HepG2 (cell line): ENCODE measurements at regions not wholly inside any gene's neighbourhood (a gene's known extent, or its start where the extent isn't known, plus 50 kb on each side); places are given as distances from the start of the nearest gene placed in this dataset.

Experiments
- ATAC-seq: fragments of 200-7000 bp; cut with Tn5 transposase; 3 replicates; pipeline ENCODE4 v1.9.1; 2020; ENCODE audit warnings: mild to moderate bottlenecking, moderate library complexity
- BruUV-seq: library from RNA; stranded (reverse); fragments of 400-500 nt; replicated peaks from 2 replicates; lab custom pipeline; 2021; lab: Mats Ljungman, UMichigan
- CTCF ChIA-PET: fragments of 300-600 bp; formaldehyde crosslinking; extraction: SDS; loops from one replicate; lab custom pipeline; 2021; ENCODE audit warnings: low total read pairs, inconsistent platforms, low intra/inter-chr PET ratio; lab: Yijun Ruan, JAX
- POLR2A ChIA-PET: fragments of 350-600 bp; sonication (Branson Sonifier 250); formaldehyde crosslinking; loops from one replicate; lab custom pipeline; 2020; ENCODE audit warnings: antibody characterized with exemption, inconsistent platforms; lab: Yijun Ruan, JAX
- DNase-seq: peaks from one replicate; pipeline ENCODE4 v3.0.0-alpha.2; 2015; ENCODE audit warnings: low spot score
- FAIRE-seq: peaks from 3 replicates; lab custom pipeline; 2011; peaks lifted over from hg19 to GRCh38; lab: Jason Lieb, UNC
- H2AFZ ChIP-seq: one replicate; pipeline ENCODE4 v1.6.1; 2011; ENCODE audit warnings: low read length, inconsistent platforms
- H3K27ac ChIP-seq: fragments of 300-600 bp; 3 replicates; pipeline ENCODE4 v1.8.0; 2011; ENCODE audit warnings: mixed run types, mild to moderate bottlenecking, mixed read lengths, low read length, inconsistent platforms; ENCODE audit not compliant: insufficient read depth; ENCODE audit errors: extremely low read length
- H3K27me3 ChIP-seq, 2 experiments: fragments of 200-600 bp in 1 of 2; 2 replicates in 1 of 2; 3 replicates in 1 of 2; pipeline versions ENCODE4 v1.6.0 to v1.8.0; 2011; ENCODE audit warnings: low read length in 2 of 2, mild to moderate bottlenecking in 2 of 2, moderate library complexity in 2 of 2, inconsistent platforms in 1 of 2; ENCODE audit not compliant: insufficient read depth in 2 of 2, control insufficient read depth in 1 of 2
- H3K36me3 ChIP-seq, 2 experiments: fragments of 200-600 bp in 1 of 2; replicated peaks in 1 of 2; 2 replicates in 1 of 2; 3 replicates in 1 of 2; pipeline versions ENCODE4 v1.5.1 to v1.8.0; 2011; ENCODE audit warnings: low read length in 2 of 2, inconsistent platforms in 1 of 2; ENCODE audit not compliant: insufficient read depth in 2 of 2, control insufficient read depth in 1 of 2
- H3K4me1 ChIP-seq: 2 replicates; pipeline ENCODE4 v1.5.1; 2012; ENCODE audit warnings: low read length, inconsistent platforms; ENCODE audit not compliant: insufficient read depth
- H3K4me2 ChIP-seq: 2 replicates; pipeline ENCODE4 v1.6.0; 2011; ENCODE audit warnings: low read depth, low read length, inconsistent platforms
- H3K4me3 ChIP-seq, 3 experiments: fragments of 200-600 bp in 1 of 3; sonication (generic), shearing (Covaris generic) in 1 of 3; replicated peaks in 1 of 3; 2 replicates each; pipeline ENCODE4 v1.5.1; 2011 to 2016; ENCODE audit warnings: low read length in 3 of 3, inconsistent platforms in 2 of 3, low read depth in 2 of 3, mild to moderate bottlenecking in 2 of 3, control low read depth in 1 of 3, mixed read lengths in 1 of 3; ENCODE audit not compliant: insufficient read depth in 1 of 3
- H3K79me2 ChIP-seq: one replicate; pipeline ENCODE4 v1.6.1; 2011; ENCODE audit warnings: low read length, inconsistent platforms; ENCODE audit not compliant: insufficient read depth
- H3K9ac ChIP-seq: 2 replicates; pipeline ENCODE4 v1.6.0; 2011; ENCODE audit warnings: mild to moderate bottlenecking, low read depth, low read length, inconsistent platforms; ENCODE audit not compliant: insufficient read depth
- H3K9me3 ChIP-seq: 2 replicates; pipeline ENCODE4 v1.5.1; 2012; ENCODE audit warnings: mild to moderate bottlenecking, low read length
- H4K20me1 ChIP-seq: 2 replicates; pipeline ENCODE4 v1.6.0; 2011; ENCODE audit warnings: inconsistent platforms, mild to moderate bottlenecking, low read length, moderate library complexity; ENCODE audit not compliant: insufficient read depth
- RAD51 ChIP-seq: fragments of 450-650 bp; IDR thresholded peaks from 2 replicates; pipeline ENCODE4 v1.6.1; 2016; ENCODE audit warnings: borderline replicate concordance
- ZNF563 ChIP-seq: sonication (generic); formaldehyde crosslinking; IDR thresholded peaks from 2 replicates; pipeline ENCODE4 v1.8.0; 2022; ENCODE audit warnings: mild to moderate bottlenecking, moderate library complexity, missing genetic modification reagents
- WGBS: methylation state at CpG from one replicate; pipeline ENCODE4 v1.1.6; 2017; ENCODE audit warnings: low lambda C conversion rate; 5-methylcytosine and 5-hydroxymethylcytosine counted together
- in situ Hi-C: cut with HindIII; loops from 2 replicates; pipeline ENCODE4 v1.10.0; 2017; ENCODE audit warnings: low pct_unique_long_range_greater_than_20kb; ENCODE audit not compliant: extremely low pct_ligation_motif_present
- intact Hi-C: fragments of 100-400 bp; cut with micrococcal nuclease; formaldehyde crosslinking; loops from one replicate; pipeline ENCODE4 v1.10.0; 2022; ENCODE audit not compliant: unreplicated experiment
- TF ChIP-seq, protein P1 (sequence below): sonication (generic); formaldehyde crosslinking; IDR thresholded peaks from 2 replicates; pipeline ENCODE4 v1.5.1; 2020; ENCODE audit warnings: mild to moderate bottlenecking, moderate library complexity, missing genetic modification reagents
- TF ChIP-seq, protein P2 (sequence below), 2 experiments: sonication (generic) in 1 of 2; formaldehyde crosslinking in 1 of 2; IDR thresholded peaks; 2 replicates each; pipeline versions ENCODE4 v1.5.1 to v1.6.1; 2011 to 2020; ENCODE audit warnings: borderline replicate concordance in 1 of 2, low read depth in 1 of 2, low read length in 1 of 2, mild to moderate bottlenecking in 1 of 2, missing genetic modification reagents in 1 of 2, moderate library complexity in 1 of 2

DNA sequence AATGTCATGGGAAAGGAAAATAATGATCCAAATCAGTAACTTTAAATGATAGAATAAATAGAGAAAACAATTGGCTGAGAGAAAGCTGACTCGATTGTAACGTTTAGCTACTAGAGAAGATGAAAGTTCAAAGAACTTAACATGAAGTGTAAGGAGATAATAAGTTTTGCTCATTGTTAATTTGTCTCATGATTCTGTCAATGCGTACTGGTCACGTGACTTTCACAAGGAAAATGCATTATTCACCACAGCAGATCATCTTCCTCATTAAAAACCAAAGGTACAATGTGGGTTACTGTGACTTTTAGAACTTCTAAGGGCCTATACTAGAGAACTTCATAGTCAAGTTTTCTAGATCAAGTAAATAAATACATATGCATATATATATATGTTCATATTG lies 1207.2 kb downstream of the EFNB2 start:
- CTCF ChIA-PET = no interaction called here
- in situ Hi-C loops = no loop called here
- intact Hi-C loops = no loop called here
- no peaks in the 10 kb centered on the region for H3K79me2 ChIP-seq
- H3K27ac ChIP-seq = no peak overlapping the region
- FAIRE-seq (no peak), ATAC-seq (no peak), DNase-seq (no peak)
- H3K27me3 ChIP-seq = no peaks in the 10 kb centered on the region
- TF ChIP-seq ZNF563 (CRISPR knock-in tag) (no peak), RAD51 (peak; percentile 73; the same call in 1 of the 2 replicates)
- TF ChIP-seq, protein P1, sequence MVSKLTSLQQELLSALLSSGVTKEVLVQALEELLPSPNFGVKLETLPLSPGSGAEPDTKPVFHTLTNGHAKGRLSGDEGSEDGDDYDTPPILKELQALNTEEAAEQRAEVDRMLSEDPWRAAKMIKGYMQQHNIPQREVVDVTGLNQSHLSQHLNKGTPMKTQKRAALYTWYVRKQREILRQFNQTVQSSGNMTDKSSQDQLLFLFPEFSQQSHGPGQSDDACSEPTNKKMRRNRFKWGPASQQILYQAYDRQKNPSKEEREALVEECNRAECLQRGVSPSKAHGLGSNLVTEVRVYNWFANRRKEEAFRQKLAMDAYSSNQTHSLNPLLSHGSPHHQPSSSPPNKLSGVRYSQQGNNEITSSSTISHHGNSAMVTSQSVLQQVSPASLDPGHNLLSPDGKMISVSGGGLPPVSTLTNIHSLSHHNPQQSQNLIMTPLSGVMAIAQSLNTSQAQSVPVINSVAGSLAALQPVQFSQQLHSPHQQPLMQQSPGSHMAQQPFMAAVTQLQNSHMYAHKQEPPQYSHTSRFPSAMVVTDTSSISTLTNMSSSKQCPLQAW (CRISPR knock-in tag) = no peak
- TF ChIP-seq, protein P2, sequence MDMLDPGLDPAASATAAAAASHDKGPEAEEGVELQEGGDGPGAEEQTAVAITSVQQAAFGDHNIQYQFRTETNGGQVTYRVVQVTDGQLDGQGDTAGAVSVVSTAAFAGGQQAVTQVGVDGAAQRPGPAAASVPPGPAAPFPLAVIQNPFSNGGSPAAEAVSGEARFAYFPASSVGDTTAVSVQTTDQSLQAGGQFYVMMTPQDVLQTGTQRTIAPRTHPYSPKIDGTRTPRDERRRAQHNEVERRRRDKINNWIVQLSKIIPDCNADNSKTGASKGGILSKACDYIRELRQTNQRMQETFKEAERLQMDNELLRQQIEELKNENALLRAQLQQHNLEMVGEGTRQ (IDR thresholded peaks at IDR 0.05; ENCODE audit: low read depth, low read length) = peak; percentile 63
- TF ChIP-seq, protein P2 (CRISPR knock-in tag; IDR thresholded peaks at IDR 0.05; ENCODE audit: borderline replicate concordance) = no peak
- peaks cover 50% of the 10 kb centered on the region for H3K9me3 ChIP-seq
- no peaks in the 10 kb centered on the region for H3K4me1 ChIP-seq
- POLR2A ChIA-PET = no interaction called here
- no peak overlapping the region for H3K4me3 ChIP-seq
- BruUV-seq = no TSS peak
- no peaks in the 10 kb centered on the region for H3K36me3 ChIP-seq
- no peaks in the 10 kb centered on the region for H4K20me1 ChIP-seq
- no peak overlapping the region for H3K4me2 ChIP-seq
- no peak overlapping the region for H3K9ac ChIP-seq
- 14% methylated on average over 4 of the region's 4 CpGs for WGBS
- H2AFZ ChIP-seq = no peak overlapping the region
